ENCODE measurements at regions not wholly inside any gene's neighbourhood (a gene's known extent, or its start where the extent isn't known, plus 50 kb on each side); places are given as distances from the start of the nearest gene placed in this dataset.

GRCh38 chr3:43160664-43161063, 54.8 kb upstream of the POMGNT2 start:
- TF ChIP-seq RAD21 (IDR thresholded peaks at IDR 0.05; ENCODE audit: low read depth) (no peak), REST (IDR thresholded peaks at IDR 0.05; ENCODE audit: low read depth) (no peak), TEAD4 (IDR thresholded peaks at IDR 0.05) (no peak), CEBPB (IDR thresholded peaks at IDR 0.05) (no peak), TCF12 (IDR thresholded peaks at IDR 0.05; ENCODE audit: low read depth) (no peak)

GRCh38 chr3:43159876-43160255, 54.0 kb upstream of the POMGNT2 start:
- TF ChIP-seq TEAD4 (IDR thresholded peaks at IDR 0.05) (no peak), TCF12 (IDR thresholded peaks at IDR 0.05; ENCODE audit: low read depth) (no peak), NFIC (IDR thresholded peaks at IDR 0.05) (no peak), ZBTB7A (IDR thresholded peaks at IDR 0.05; ENCODE audit: low read depth) (no peak), EGR1 (IDR thresholded peaks at IDR 0.05) (no peak), REST (IDR thresholded peaks at IDR 0.05; ENCODE audit: low read depth) (no peak), TAF1 (IDR thresholded peaks at IDR 0.05; ENCODE audit: low read depth) (no peak), CREB1 (IDR thresholded peaks at IDR 0.05; ENCODE audit: low read depth) (no peak), YY1 (IDR thresholded peaks at IDR 0.05; ENCODE audit: low read depth) (no peak), USF1 (IDR thresholded peaks at IDR 0.05) (no peak)

- TF ChIP-seq FOXM1 (IDR thresholded peaks at IDR 0.05; ENCODE audit: borderline replicate concordance, low read depth) (no peak), RAD21 (IDR thresholded peaks at IDR 0.05; ENCODE audit: low read depth) (no peak), ZBTB7A (IDR thresholded peaks at IDR 0.05; ENCODE audit: low read depth) (no peak), USF1 (IDR thresholded peaks at IDR 0.05) (no peak), CEBPB (IDR thresholded peaks at IDR 0.05) (no peak)
Observed at GRCh38 chr3:43159131-43159875, 53.4 kb upstream of the POMGNT2 start.

- TF ChIP-seq USF1 (IDR thresholded peaks at IDR 0.05) (peak; percentile 71), YY1 (IDR thresholded peaks at IDR 0.05; ENCODE audit: low read depth) (no peak)
Observed at GRCh38 chr3:43156812-43157455, 51.1 kb upstream of the POMGNT2 start.

- peak; percentile 78 for TF ChIP-seq RAD21 (IDR thresholded peaks at IDR 0.05; ENCODE audit: low read depth)
- TF ChIP-seq YY1 (IDR thresholded peaks at IDR 0.05; ENCODE audit: low read depth), result peak; percentile 35; the same call in 1 of the 2 replicates
- TF ChIP-seq TEAD4 (IDR thresholded peaks at IDR 0.05), result peak; percentile 48; the same call in 1 of the 2 replicates
- no peak for TF ChIP-seq FOXM1 (IDR thresholded peaks at IDR 0.05; ENCODE audit: borderline replicate concordance, low read depth)
Observed at GRCh38 chr3:43155464-43156121, 49.7 kb upstream of the POMGNT2 start.

Measured in Ishikawa (cell line).